ENCODE measurements at regions not wholly inside any gene's neighbourhood (a gene's known extent, or its start where the extent isn't known, plus 50 kb on each side); places are given as distances from the start of the nearest gene placed in this dataset.
"Not testable (repeated sequence)": the region's sequence is repeated elsewhere in the genome, so short reads cannot be mapped to it uniquely, and the experiment has no call there.

DNA sequence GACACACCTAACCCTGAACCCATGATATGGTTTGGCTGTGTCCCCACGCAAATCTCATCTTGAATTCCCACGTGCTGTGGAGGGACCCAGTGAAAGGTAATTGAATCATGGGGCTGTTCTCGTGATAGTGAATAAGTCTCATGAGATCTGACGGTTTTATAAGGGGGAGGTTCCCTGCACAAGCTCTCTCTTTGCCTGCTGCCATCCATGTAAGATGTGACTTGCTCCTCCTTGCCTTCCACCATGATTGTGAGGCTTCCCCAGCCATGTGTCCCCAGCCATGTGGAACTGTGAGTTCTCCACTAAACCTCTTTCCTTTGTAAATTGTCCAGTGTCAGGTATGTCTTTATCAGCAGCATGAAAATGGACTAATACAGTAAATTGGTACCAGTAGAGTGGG, 110.2 kb downstream of the TENT5C start:
- H3K9me3 ChIP-seq (replicated peaks; ENCODE audit: control insufficient read depth, insufficient read depth, low read depth, low read length); H3K27ac ChIP-seq (ENCODE audit: extremely low read depth, low read depth, low read length); CTCF ChIA-PET (ENCODE audit: low intra/inter-chr PET ratio); H3K9ac ChIP-seq (ENCODE audit: insufficient read depth in 1 of 2, low read depth in 2 of 2, low read length in 2 of 2); H3K4me2 ChIP-seq (ENCODE audit: insufficient read depth, low read length); in situ Hi-C loops (cut with MboI); H3K9me1 ChIP-seq (ENCODE audit: control insufficient read depth, insufficient read depth, low read length); H4K20me1 ChIP-seq (replicated peaks; ENCODE audit: control insufficient read depth, insufficient read depth, low read length); FAIRE-seq; DNase-seq (ENCODE audit: extremely low read depth in 1 of 4, low spot score in 3 of 4); H2AFZ ChIP-seq (ENCODE audit: low read depth, low read length); H3K36me3 ChIP-seq (ENCODE audit: control insufficient read depth, insufficient read depth, low read length); H3K79me2 ChIP-seq (ENCODE audit: control insufficient read depth, insufficient read depth, low read length); H3K27me3 ChIP-seq (ENCODE audit: control insufficient read depth in 2 of 2, insufficient read depth in 2 of 2, low read length in 2 of 2); H3K4me1 ChIP-seq (replicated peaks in 1 of 2; ENCODE audit: control insufficient read depth in 2 of 2, insufficient read depth in 2 of 2, low read length in 2 of 2); intact Hi-C loops (cut with micrococcal nuclease); BruUV-seq (replicated peaks); H3K4me3 ChIP-seq; ATAC-seq: not testable (repeated sequence)
- 8% methylated on average over 4 of the region's 4 CpGs for WGBS (ENCODE audit: insufficient coverage, low coverage, missing lambda C conversion rate)
- POLR2A ChIA-PET: interaction anchor here (0.8 kb wide), 1 partner anchor 30 kb away, joined by 3 read pairs; no protein-coding TSS in a partner anchor
- TF ChIP-seq ZNF431 (CRISPR knock-in tag; IDR thresholded peaks at IDR 0.05): peak; percentile 99
- TF ChIP-seq, protein P1, sequence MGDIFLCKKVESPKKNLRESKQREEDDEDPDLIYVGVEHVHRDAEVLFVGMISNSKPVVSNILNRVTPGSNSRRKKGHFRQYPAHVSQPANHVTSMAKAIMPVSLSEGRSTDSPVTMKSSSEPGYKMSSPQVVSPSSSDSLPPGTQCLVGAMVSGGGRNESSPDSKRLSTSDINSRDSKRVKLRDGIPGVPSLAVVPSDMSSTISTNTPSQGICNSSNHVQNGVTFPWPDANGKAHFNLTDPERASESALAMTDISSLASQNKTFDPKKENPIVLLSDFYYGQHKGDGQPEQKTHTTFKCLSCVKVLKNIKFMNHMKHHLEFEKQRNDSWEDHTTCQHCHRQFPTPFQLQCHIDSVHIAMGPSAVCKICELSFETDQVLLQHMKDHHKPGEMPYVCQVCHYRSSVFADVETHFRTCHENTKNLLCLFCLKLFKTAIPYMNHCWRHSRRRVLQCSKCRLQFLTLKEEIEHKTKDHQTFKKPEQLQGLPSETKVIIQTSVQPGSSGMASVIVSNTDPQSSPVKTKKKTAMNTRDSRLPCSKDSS (IDR thresholded peaks at IDR 0.05; ENCODE audit: low read depth, partially characterized antibody): peak; percentile 49

DNA sequence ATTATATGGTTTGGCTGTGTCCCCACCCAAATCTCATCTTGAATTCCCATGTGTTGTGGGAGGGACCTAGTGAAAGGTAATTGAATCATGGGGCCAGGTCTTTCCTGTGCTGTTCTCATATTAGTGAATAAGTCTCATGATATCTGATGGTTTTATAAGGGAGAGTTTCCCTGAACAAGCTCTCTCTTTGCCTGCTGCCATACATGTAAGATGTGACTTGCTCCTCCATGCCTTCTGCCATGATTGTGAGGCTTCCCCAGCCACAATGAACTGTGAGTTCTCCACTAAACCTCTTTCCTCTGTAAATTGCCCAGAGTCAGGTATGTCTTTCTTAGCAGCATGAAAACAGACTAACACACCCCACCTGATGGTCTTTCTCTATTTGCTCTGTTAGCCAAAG, 112.1 kb downstream of the TENT5C start:
- H3K79me2 ChIP-seq (ENCODE audit: control insufficient read depth, insufficient read depth, low read length); CTCF ChIA-PET (ENCODE audit: low intra/inter-chr PET ratio); H3K9me3 ChIP-seq (replicated peaks; ENCODE audit: control insufficient read depth, insufficient read depth, low read depth, low read length); BruUV-seq (replicated peaks); H3K27ac ChIP-seq (ENCODE audit: extremely low read depth, low read depth, low read length); H3K9ac ChIP-seq (ENCODE audit: insufficient read depth in 1 of 2, low read depth in 2 of 2, low read length in 2 of 2); FAIRE-seq; H3K4me3 ChIP-seq; in situ Hi-C loops (cut with MboI); H2AFZ ChIP-seq (ENCODE audit: low read depth, low read length); POLR2A ChIA-PET; H3K36me3 ChIP-seq (ENCODE audit: control insufficient read depth, insufficient read depth, low read length); H3K4me1 ChIP-seq (replicated peaks in 1 of 2; ENCODE audit: control insufficient read depth in 2 of 2, insufficient read depth in 2 of 2, low read length in 2 of 2); H3K4me2 ChIP-seq (ENCODE audit: insufficient read depth, low read length); ATAC-seq; H3K9me1 ChIP-seq (ENCODE audit: control insufficient read depth, insufficient read depth, low read length); H4K20me1 ChIP-seq (replicated peaks; ENCODE audit: control insufficient read depth, insufficient read depth, low read length); intact Hi-C loops (cut with micrococcal nuclease); DNase-seq (ENCODE audit: extremely low read depth in 1 of 4, low spot score in 3 of 4); H3K27me3 ChIP-seq (ENCODE audit: control insufficient read depth in 2 of 2, insufficient read depth in 2 of 2, low read length in 2 of 2): not testable (repeated sequence)
- TF ChIP-seq ZNF431 (CRISPR knock-in tag; IDR thresholded peaks at IDR 0.05): peak; percentile 93
